Mesendoderm (in vitro differentiated cells): ENCODE measurements at regions not wholly inside any gene's neighbourhood (a gene's known extent, or its start where the extent isn't known, plus 50 kb on each side); places are given as distances from the start of the nearest gene placed in this dataset.
"Not testable (repeated sequence)": the region's sequence is repeated elsewhere in the genome, so short reads cannot be mapped to it uniquely, and the experiment has no call there.

Source experiments
- DNase-seq: peaks from one replicate; pipeline ENCODE4 v3.0.0; 2013
- H2AK5ac ChIP-seq: 2 replicates; pipeline ENCODE4 v1.6.1; 2013; ENCODE audit warnings: low read length, inconsistent platforms
- H2BK120ac ChIP-seq: 2 replicates; pipeline ENCODE4 v1.6.1; 2013; ENCODE audit warnings: low read depth, mild to moderate bottlenecking, low read length, moderate library complexity, mixed read lengths
- H2BK15ac ChIP-seq: replicated peaks from 2 replicates; pipeline ENCODE4 v1.6.1; 2013; ENCODE audit warnings: low read depth, mild to moderate bottlenecking, moderate library complexity
- H2BK5ac ChIP-seq: 2 replicates; pipeline ENCODE4 v1.6.1; 2013; ENCODE audit warnings: low read length, inconsistent platforms
- H3K18ac ChIP-seq: 2 replicates; pipeline ENCODE4 v1.6.1; 2013; ENCODE audit warnings: mild to moderate bottlenecking, low read length, mixed read lengths
- H3K23ac ChIP-seq: one replicate; pipeline ENCODE4 v1.6.1; 2013; ENCODE audit warnings: low read length
- H3K27ac ChIP-seq: 2 replicates; pipeline ENCODE4 v1.5.1; 2013; ENCODE audit warnings: low read depth, mild to moderate bottlenecking, inconsistent platforms, low read length, moderate library complexity
- H3K27me3 ChIP-seq: 2 replicates; pipeline ENCODE4 v1.6.1; 2013; ENCODE audit warnings: low read length, control low read depth, mild to moderate bottlenecking, inconsistent platforms; ENCODE audit not compliant: insufficient read depth, poor library complexity
- H3K36me3 ChIP-seq: 2 replicates; pipeline ENCODE4 v1.6.1; 2013; ENCODE audit warnings: low read length, inconsistent platforms; ENCODE audit not compliant: control insufficient read depth, insufficient read depth
- H3K4ac ChIP-seq: one replicate; pipeline ENCODE4 v1.6.1; 2013; ENCODE audit warnings: low read depth, mild to moderate bottlenecking, low read length, moderate library complexity
- H3K4me1 ChIP-seq: 2 replicates; pipeline ENCODE4 v1.6.1; 2013; ENCODE audit warnings: low read depth, low read length, inconsistent platforms; ENCODE audit not compliant: control insufficient read depth
- H3K4me2 ChIP-seq: 2 replicates; pipeline ENCODE4 v1.6.1; 2013; ENCODE audit warnings: low read length
- H3K4me3 ChIP-seq: 2 replicates; pipeline ENCODE4 v1.5.1; 2013; ENCODE audit warnings: mild to moderate bottlenecking, low read length
- H3K56ac ChIP-seq: one replicate; pipeline ENCODE4 v1.6.1; 2013; ENCODE audit warnings: low read length
- H3K79me1 ChIP-seq: 2 replicates; pipeline ENCODE4 v1.6.1; 2013; ENCODE audit warnings: low read length, inconsistent platforms
- H3K79me2 ChIP-seq: 2 replicates; pipeline ENCODE4 v1.6.1; 2013; ENCODE audit warnings: mild to moderate bottlenecking, low read length; ENCODE audit not compliant: control insufficient read depth, insufficient read depth
- H3K9ac ChIP-seq: 2 replicates; pipeline ENCODE4 v1.6.1; 2013; ENCODE audit warnings: low read length, inconsistent platforms
- H4K5ac ChIP-seq: one replicate; pipeline ENCODE4 v1.6.1; 2013; ENCODE audit warnings: low read length
- H4K8ac ChIP-seq: one replicate; pipeline ENCODE4 v1.6.1; 2013; ENCODE audit warnings: low read depth, mild to moderate bottlenecking, control low read depth, low read length, moderate library complexity
- WGBS: extraction: QIAGEN DNeasy Blood & Tissue Kit; methylation state at CpG from one replicate; pipeline ENCODE4 v1.1.7; 2013; ENCODE audit warnings: low lambda C conversion rate, missing lambda C conversion rate; ENCODE audit not compliant: insufficient coverage; ENCODE audit errors: extremely low coverage; 5-methylcytosine and 5-hydroxymethylcytosine counted together

DNA sequence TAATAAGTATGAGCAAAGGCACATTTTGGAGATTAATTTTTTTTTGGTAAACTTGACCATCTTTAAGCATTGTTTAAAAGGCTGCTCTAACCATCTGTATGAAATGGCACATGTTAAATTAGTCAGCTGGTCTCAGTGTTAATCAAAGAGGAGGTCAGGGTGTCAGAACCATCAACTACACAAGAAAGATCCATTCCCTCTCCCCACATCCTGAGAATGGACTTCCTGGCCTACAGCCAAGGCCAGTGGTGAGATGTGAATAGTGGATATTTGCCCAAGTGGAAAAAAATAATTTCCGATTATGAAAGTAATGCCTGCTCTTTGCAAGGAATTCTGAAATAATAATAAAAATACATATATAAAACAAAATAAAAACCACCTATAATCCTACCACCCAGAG lies 641.7 kb downstream of the NR2F2 start:
- Histone ChIP-seq H2AK5ac (no peak overlapping the region), H3K4ac (no peak overlapping the region), H3K4me3 (no peak overlapping the region), H2BK15ac (no peak overlapping the region), H3K4me1 (peaks cover 4% of the 10 kb centered on the region), H2BK5ac (no peak overlapping the region), H3K18ac (no peak overlapping the region), H3K36me3 (no peaks in the 10 kb centered on the region), H4K8ac (no peak overlapping the region), H3K56ac (no peak overlapping the region), H3K27me3 (no peaks in the 10 kb centered on the region), H3K4me2 (no peak overlapping the region), H3K79me2 (no peaks in the 10 kb centered on the region), H2BK120ac (no peak overlapping the region), H3K23ac (no peak overlapping the region), H3K27ac (no peak overlapping the region), H3K79me1 (no peaks in the 10 kb centered on the region), H3K9ac (no peak overlapping the region), H4K5ac (no peak overlapping the region)
- DNase-seq, result no peak
- no CpG with 5 or more reads among the region's 1 CpG for WGBS

DNA sequence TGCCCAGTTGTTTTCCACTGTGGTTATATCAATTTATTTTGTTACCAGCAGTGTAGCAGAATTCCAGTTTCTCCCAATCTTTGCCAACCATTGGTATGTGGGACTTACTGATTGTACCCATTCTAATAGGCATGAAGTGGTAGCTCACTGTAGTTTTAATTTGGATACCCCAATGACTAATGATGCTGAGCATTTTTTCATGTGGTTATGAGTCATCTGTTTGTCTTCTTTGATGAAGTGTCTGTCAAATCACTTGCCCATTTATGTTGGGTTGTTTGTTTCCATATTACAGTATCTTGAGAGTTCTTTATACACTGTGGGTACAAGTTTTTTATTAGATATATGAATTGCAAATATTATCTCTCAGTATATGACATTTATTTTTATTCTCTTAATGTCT lies 644.3 kb downstream of the NR2F2 start:
- Histone ChIP-seq H2BK120ac (no peak overlapping the region), H3K4me1 (peaks cover 3% of the 10 kb centered on the region), H3K9ac (no peak overlapping the region), H3K23ac (no peak overlapping the region), H4K5ac (no peak overlapping the region), H3K4me2 (no peak overlapping the region), H3K4ac (no peak overlapping the region), H3K18ac (no peak overlapping the region), H3K36me3 (no peaks in the 10 kb centered on the region), H3K27me3 (no peaks in the 10 kb centered on the region), H3K27ac (no peak overlapping the region), H3K56ac (no peak overlapping the region), H2BK15ac (no peak overlapping the region), H3K4me3 (no peak overlapping the region), H3K79me2 (no peaks in the 10 kb centered on the region), H2BK5ac (no peak overlapping the region), H3K79me1 (no peaks in the 10 kb centered on the region), H4K8ac (no peak overlapping the region), H2AK5ac (no peak overlapping the region)
- no peak for DNase-seq

DNA sequence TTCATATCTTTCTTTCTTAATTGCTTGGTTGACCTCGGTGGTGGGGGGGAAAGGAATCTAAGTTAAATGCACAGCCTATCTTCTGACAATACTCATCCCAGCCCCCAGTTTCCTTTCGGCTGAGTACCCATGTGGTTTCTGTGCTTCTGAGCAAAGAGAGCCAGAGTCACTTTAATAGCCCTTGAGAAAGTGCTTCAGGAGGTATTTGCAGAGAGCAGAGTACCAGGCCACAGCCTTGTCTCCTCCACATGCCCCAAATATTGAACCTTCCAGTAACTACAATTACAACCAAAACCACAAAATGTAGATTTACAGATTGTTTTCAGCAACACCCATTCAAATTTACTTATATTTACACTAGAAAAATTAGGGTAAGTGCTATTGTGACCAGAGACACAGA lies 647.4 kb downstream of the NR2F2 start:
- no peak overlapping the region for H2BK5ac ChIP-seq
- H3K23ac ChIP-seq, result no peak overlapping the region
- H2BK15ac ChIP-seq, result no peak overlapping the region
- no peaks in the 10 kb centered on the region for H3K27me3 ChIP-seq
- no peak overlapping the region for H3K4me2 ChIP-seq
- DNase-seq, result peak; percentile 30
- H3K9ac ChIP-seq, result no peak overlapping the region
- H4K5ac ChIP-seq, result no peak overlapping the region
- H4K8ac ChIP-seq, result no peak overlapping the region
- no peaks in the 10 kb centered on the region for H3K79me2 ChIP-seq
- no peaks in the 10 kb centered on the region for H3K79me1 ChIP-seq
- H2BK120ac ChIP-seq, result no peak overlapping the region
- no peaks in the 10 kb centered on the region for H3K4me1 ChIP-seq
- no peak overlapping the region for H3K56ac ChIP-seq
- H3K4ac ChIP-seq, result no peak overlapping the region
- no peak overlapping the region for H3K27ac ChIP-seq
- WGBS, result no CpG with 5 or more reads among the region's 2 CpGs
- no peak overlapping the region for H3K4me3 ChIP-seq
- H3K18ac ChIP-seq, result no peak overlapping the region
- no peaks in the 10 kb centered on the region for H3K36me3 ChIP-seq
- no peak overlapping the region for H2AK5ac ChIP-seq

DNA sequence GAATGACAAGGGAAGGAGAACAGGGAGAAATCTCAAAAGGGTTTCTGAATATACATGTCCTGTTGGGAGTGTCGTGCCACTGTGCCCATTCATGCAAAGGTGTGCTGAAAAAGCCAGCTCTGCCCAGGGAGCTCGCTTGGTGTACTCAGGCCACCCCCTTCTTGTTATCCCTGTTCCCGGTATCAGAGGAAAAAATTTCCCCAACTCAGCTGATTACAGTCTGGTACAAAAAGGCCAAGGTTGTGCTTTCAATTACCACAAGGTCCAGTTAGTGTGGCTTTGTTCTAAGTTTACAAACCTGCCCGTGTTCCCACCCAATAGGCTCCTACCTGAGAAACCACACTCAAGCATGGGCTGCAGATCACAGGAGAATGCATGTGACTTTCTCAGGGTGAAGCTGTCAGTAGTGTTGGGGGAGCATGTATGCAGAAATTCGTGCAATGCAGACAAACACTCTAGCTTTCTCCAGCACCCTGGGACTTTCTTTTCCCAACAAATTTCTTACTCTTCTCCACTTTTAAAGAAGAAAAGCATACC lies 648.5 kb downstream of the NR2F2 start:
- no peak overlapping the region for H4K5ac ChIP-seq
- H3K27ac ChIP-seq, result no peak overlapping the region
- no peak overlapping the region for H2BK15ac ChIP-seq
- peak; percentile 34 for DNase-seq
- no peaks in the 10 kb centered on the region for H3K4me1 ChIP-seq
- no peaks in the 10 kb centered on the region for H3K36me3 ChIP-seq
- no peak overlapping the region for H3K4me3 ChIP-seq
- no peak overlapping the region for H3K23ac ChIP-seq
- H3K79me2 ChIP-seq, result no peaks in the 10 kb centered on the region
- H3K79me1 ChIP-seq, result no peaks in the 10 kb centered on the region
- H2BK5ac ChIP-seq, result no peak overlapping the region
- no peak overlapping the region for H3K56ac ChIP-seq
- H2AK5ac ChIP-seq, result no peak overlapping the region
- H4K8ac ChIP-seq, result no peak overlapping the region
- H3K4ac ChIP-seq, result no peak overlapping the region
- no peak overlapping the region for H3K4me2 ChIP-seq
- no CpG with 5 or more reads among the region's 5 CpGs for WGBS
- H3K27me3 ChIP-seq, result no peaks in the 10 kb centered on the region
- H3K9ac ChIP-seq, result no peak overlapping the region
- H3K18ac ChIP-seq, result no peak overlapping the region
- H2BK120ac ChIP-seq, result no peak overlapping the region

- H4K8ac ChIP-seq, H3K23ac ChIP-seq, H3K4me1 ChIP-seq, H2BK120ac ChIP-seq, H3K56ac ChIP-seq, H3K36me3 ChIP-seq, H3K4ac ChIP-seq, H3K79me1 ChIP-seq, DNase-seq, H3K79me2 ChIP-seq, H4K5ac ChIP-seq, H3K4me2 ChIP-seq, H3K18ac ChIP-seq, H3K27me3 ChIP-seq, H3K4me3 ChIP-seq, H2AK5ac ChIP-seq, H2BK15ac ChIP-seq, H3K9ac ChIP-seq, H2BK5ac ChIP-seq, H3K27ac ChIP-seq: not testable (repeated sequence)
- no CpG with 5 or more reads among the region's 58 CpGs for WGBS
Measured at GRCh38 chr15:96984121-96984671, 653.7 kb downstream of the NR2F2 start.

DNA sequence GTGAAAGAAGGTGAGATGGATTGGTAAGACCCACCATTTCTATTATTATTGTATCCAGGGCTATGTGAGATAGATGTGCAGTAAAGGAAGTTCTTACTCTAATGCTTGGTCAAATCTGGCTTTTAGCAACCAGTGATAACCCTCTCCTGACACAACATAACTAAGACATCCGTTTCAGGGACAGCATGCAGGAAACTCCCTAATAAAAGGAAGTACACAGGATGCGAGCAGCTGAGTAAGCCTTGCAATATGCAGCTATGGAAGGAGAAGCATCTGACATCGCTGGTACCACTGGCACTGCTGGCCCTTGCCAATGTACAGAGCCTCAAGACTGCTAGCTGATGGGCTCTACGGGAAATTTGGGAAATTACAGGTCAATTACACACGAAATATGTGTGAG lies 662.3 kb downstream of the NR2F2 start:
- no peak overlapping the region for H3K18ac ChIP-seq
- no peaks in the 10 kb centered on the region for H3K79me2 ChIP-seq

More for the DNA sequence above, 662.3 kb downstream of the NR2F2 start:
- Histone ChIP-seq H3K79me1 (no peaks in the 10 kb centered on the region), H2BK120ac (no peak overlapping the region), H2BK15ac (no peak overlapping the region), H3K27ac (no peak overlapping the region), H3K4ac (no peak overlapping the region), H3K36me3 (no peaks in the 10 kb centered on the region), H3K56ac (no peak overlapping the region), H4K5ac (no peak overlapping the region), H3K23ac (no peak overlapping the region), H3K4me1 (no peaks in the 10 kb centered on the region), H3K4me3 (no peak overlapping the region), H2BK5ac (no peak overlapping the region), H2AK5ac (no peak overlapping the region), H3K27me3 (no peaks in the 10 kb centered on the region), H3K4me2 (no peak overlapping the region), H4K8ac (no peak overlapping the region), H3K9ac (no peak overlapping the region)
- no peak for DNase-seq
- WGBS, result no CpG with 5 or more reads among the region's 5 CpGs
